GM23338 (cell line): ENCODE measurements at regions not wholly inside any gene's neighbourhood (a gene's known extent, or its start where the extent isn't known, plus 50 kb on each side); places are given as distances from the start of the nearest gene placed in this dataset.

Experiments used
- CTCF ChIP-seq, 2 experiments: fragments of 200-600 bp in 1 of 2; sonication (generic) in 1 of 2; conservative IDR thresholded peaks; 2 replicates each; pipeline versions ENCODE4 v1.5.1 to v1.6.1; 2016 to 2017; ENCODE audit warnings: antibody characterized with exemption in 2 of 2, low read depth in 2 of 2, mild to moderate bottlenecking in 2 of 2, moderate library complexity in 1 of 2
- JUNB ChIP-seq: IDR thresholded peaks from one replicate; pipeline ENCODE4 v1.6.1; 2016; ENCODE audit warnings: antibody characterized with exemption; ENCODE audit not compliant: unreplicated experiment
- POLR2AphosphoS5 ChIP-seq: IDR thresholded peaks from 2 replicates; pipeline ENCODE4 v1.6.1; 2016; ENCODE audit warnings: antibody characterized with exemption, low read depth
- STAT1 ChIP-seq: IDR thresholded peaks from one replicate; pipeline ENCODE4 v1.6.1; 2016; ENCODE audit warnings: antibody characterized with exemption; ENCODE audit not compliant: unreplicated experiment
- ZNF114 ChIP-seq: fragments of 250-450 bp; sonication (Bioruptor Pico); IDR thresholded peaks from 2 replicates; pipeline ENCODE4 v1.5.0; 2020; ENCODE audit warnings: mild to moderate bottlenecking, moderate library complexity
- ZNF331 ChIP-seq: fragments of 250-450 bp; sonication (Bioruptor Pico); IDR thresholded peaks from 2 replicates; pipeline ENCODE4 v1.5.0; 2020; ENCODE audit warnings: low read depth, mild to moderate bottlenecking, moderate library complexity
- ZNF462 ChIP-seq: fragments of 250-450 bp; sonication (Bioruptor Pico); IDR thresholded peaks from 2 replicates; pipeline ENCODE4 v1.5.0; 2020; ENCODE audit warnings: mild to moderate bottlenecking, moderate library complexity
- TF ChIP-seq, protein P1 (sequence below): IDR thresholded peaks from 2 replicates; pipeline ENCODE4 v1.6.1; 2016; ENCODE audit warnings: antibody characterized with exemption

DNA sequence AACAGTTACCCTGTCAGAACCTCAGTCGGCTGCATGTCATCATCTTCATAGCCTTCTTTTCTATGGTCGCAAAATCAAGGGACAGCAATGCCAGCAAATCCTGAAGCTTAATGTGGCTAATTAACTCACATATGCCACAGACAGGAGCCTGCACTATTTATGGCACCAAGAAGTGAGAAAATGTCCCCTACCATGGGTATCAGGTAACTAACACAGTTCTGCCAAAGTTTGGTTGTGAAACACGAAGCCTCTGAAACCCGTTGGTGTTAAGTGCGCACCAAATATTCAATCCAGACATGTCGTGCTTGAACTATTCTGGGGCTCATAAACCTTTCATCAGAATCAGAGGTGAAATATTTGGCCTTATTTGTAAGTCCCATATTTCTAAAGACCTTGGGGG lies 63.3 kb downstream of the EVX1 start (continued):
- no peak for TF ChIP-seq ZNF462 (CRISPR knock-in tag)
- TF ChIP-seq CTCF (conservative IDR thresholded peaks at IDR 0.05; ENCODE audit: low read depth in 2 of 2), result no peak
- TF ChIP-seq POLR2AphosphoS5, result no peak
- no peak for TF ChIP-seq ZNF114 (CRISPR knock-in tag)
- no peak for TF ChIP-seq ZNF331
- TF ChIP-seq JUNB, result no peak
- TF ChIP-seq, protein P1, sequence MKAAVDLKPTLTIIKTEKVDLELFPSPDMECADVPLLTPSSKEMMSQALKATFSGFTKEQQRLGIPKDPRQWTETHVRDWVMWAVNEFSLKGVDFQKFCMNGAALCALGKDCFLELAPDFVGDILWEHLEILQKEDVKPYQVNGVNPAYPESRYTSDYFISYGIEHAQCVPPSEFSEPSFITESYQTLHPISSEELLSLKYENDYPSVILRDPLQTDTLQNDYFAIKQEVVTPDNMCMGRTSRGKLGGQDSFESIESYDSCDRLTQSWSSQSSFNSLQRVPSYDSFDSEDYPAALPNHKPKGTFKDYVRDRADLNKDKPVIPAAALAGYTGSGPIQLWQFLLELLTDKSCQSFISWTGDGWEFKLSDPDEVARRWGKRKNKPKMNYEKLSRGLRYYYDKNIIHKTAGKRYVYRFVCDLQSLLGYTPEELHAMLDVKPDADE, result no peak
- no peak for TF ChIP-seq STAT1
